GM12864 (cell line): ENCODE measurements at regions not wholly inside any gene's neighbourhood (a gene's known extent, or its start where the extent isn't known, plus 50 kb on each side); places are given as distances from the start of the nearest gene placed in this dataset.

Experiments used
- DNase-seq: peaks from one replicate; pipeline ENCODE4 v3.0.0-alpha.2; 2011; ENCODE audit warnings: low read depth
- H3K4me3 ChIP-seq: 2 replicates; pipeline ENCODE4 v1.5.1; 2011; ENCODE audit warnings: mild to moderate bottlenecking, low read depth, low read length, control low read depth
- TF ChIP-seq, protein P1 (sequence below): IDR thresholded peaks from 2 replicates; pipeline ENCODE4 v1.5.1; 2011; ENCODE audit warnings: low read depth, mild to moderate bottlenecking, moderate library complexity, low read length, control low read depth, inconsistent platforms; ENCODE audit errors: missing control alignments

DNA sequence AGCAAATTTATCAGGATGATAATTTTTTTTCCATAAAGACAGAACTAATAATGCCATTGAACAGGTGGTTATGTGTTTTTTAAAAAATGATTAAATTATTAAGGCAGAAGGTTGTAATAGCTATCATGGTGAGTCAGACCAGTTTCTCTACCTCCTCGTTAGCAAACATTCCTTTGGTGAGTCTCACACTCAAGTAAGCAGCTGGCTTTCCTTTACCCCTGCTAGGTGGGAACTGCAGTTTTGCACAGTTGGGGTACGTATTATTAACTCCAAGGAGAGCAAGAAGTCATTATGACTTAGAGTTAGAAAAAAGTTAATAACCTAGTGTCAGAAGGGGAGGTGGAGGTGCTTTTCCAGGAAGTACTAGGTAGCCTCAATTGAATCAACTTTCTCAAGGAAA is 165.3 kb downstream of the SNAPC1 start:
- TF ChIP-seq, protein P1, sequence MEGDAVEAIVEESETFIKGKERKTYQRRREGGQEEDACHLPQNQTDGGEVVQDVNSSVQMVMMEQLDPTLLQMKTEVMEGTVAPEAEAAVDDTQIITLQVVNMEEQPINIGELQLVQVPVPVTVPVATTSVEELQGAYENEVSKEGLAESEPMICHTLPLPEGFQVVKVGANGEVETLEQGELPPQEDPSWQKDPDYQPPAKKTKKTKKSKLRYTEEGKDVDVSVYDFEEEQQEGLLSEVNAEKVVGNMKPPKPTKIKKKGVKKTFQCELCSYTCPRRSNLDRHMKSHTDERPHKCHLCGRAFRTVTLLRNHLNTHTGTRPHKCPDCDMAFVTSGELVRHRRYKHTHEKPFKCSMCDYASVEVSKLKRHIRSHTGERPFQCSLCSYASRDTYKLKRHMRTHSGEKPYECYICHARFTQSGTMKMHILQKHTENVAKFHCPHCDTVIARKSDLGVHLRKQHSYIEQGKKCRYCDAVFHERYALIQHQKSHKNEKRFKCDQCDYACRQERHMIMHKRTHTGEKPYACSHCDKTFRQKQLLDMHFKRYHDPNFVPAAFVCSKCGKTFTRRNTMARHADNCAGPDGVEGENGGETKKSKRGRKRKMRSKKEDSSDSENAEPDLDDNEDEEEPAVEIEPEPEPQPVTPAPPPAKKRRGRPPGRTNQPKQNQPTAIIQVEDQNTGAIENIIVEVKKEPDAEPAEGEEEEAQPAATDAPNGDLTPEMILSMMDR, result no peak
- DNase-seq, result no peak
- no peak overlapping the region for H3K4me3 ChIP-seq

DNA sequence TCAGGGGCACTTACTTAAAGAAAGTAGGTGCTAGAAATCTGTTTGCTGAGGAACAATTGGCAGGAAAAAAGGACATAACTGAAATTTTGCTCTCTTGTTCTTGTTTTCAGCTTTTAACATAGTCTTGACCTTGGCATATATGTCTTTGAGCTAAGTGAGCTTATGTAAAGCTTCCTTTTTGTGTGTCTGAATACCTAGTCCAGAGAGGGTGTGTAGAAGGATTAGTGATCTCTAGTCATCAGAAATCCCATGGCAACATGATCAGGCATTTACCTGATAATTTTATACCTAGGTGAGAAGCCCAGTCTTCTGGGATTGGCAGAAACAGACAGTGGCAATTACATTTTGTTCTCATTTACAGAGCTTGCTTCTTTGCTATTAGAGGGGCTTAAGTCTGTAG is 166.1 kb downstream of the SNAPC1 start:
- no peak overlapping the region for H3K4me3 ChIP-seq
- DNase-seq, result no peak
- TF ChIP-seq, protein P1, result no peak

DNA sequence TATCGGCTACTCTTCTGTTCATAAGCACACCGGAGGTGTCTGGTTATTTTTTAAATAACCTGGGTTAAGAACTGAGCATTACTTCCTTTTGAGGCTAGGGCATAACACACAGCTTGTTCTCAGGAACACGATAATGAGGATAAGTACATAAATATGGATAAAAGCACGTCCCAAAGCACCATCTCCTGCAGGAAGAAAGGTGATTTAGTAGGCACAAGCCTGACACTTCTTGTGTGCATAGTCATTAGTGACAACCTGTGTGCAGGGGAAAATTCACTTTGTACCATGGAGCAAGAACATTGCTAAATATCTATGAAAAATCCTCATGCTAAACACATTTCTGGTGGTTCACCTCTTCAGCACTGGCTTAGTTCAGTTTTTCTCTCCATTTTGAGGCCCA is 166.5 kb downstream of the SNAPC1 start:
- H3K4me3 ChIP-seq, result no peak overlapping the region
- no peak for DNase-seq
- TF ChIP-seq, protein P1, result no peak

DNA sequence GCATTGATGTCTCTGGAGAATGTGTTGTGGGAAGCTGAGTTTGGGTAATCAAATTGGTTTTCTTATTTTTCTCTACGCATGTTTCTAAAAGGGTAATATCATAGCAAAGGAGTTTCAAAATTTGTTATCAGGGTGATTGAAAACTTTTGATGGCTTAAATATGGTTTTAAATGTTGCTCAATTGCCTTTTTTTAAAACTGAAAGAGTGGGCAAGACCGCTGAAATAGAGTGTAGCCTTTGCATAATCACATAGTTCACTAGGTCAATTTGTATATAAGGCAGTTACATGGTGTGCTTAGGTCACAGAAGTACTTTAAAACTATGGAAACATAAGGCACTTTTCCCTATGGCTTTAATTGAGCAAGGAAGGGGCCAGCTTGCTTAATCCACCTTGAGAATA is 167.4 kb downstream of the SNAPC1 start:
- H3K4me3 ChIP-seq, result no peak overlapping the region
- no peak for DNase-seq
- TF ChIP-seq, protein P1, result no peak

DNA sequence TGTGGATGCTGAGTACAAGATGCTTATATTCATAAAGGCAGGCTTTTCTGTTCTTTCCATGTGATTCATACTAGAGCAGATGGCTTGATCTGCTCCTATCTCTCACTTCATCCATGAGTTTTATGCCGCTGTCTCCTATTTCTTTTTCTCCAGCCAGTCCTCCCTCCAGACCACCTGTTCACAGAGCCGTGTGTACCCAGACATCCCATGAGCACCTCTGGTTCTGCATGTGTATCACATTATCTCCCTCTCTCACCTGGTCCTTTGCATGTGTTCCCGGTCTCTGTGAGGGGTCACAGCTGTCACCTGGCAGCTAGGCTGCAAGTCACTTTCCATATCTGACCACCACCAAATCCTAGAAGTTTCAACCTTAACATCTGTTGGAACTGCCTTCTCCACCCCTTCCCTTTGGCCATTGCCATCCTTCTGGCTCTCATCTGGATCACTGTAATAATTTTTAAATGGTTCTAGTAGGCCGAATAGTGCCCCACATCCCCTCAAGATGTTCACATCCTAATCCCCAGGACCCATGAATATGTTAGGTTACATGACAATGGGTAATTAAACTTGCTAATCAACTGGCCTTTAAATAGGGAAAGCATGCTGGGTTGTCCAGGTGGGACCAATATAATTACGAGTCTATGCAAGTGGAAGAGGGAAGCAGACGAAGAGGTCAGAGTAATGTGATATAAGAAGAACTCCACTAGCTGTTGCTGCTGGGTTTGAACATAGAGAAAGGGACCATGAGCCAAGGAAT is 168.1 kb downstream of the SNAPC1 start:
- no peak overlapping the region for H3K4me3 ChIP-seq
- no peak for DNase-seq
- TF ChIP-seq, protein P1, result no peak

DNA sequence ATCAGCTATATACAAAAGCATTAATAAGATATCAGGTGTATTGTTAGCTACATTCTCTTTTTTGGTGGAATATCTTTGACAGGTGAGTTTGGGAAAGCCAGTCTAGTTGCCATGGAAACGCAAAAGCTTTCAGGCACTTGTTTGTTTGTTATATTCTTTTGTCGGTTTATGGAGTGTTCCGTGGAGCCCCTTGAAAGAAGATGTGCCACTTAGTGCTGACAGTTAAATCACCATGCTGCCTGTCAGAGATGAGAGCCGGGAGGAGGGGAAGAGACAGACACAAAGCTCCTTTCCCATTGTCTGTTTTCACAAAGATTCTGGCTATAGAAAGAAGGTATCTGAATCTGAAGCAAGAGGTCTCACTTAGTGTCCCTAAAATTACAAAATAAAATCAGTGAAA is 170.8 kb downstream of the SNAPC1 start:
- H3K4me3 ChIP-seq, result no peak overlapping the region
- TF ChIP-seq, protein P1, result no peak
- DNase-seq, result no peak

DNA sequence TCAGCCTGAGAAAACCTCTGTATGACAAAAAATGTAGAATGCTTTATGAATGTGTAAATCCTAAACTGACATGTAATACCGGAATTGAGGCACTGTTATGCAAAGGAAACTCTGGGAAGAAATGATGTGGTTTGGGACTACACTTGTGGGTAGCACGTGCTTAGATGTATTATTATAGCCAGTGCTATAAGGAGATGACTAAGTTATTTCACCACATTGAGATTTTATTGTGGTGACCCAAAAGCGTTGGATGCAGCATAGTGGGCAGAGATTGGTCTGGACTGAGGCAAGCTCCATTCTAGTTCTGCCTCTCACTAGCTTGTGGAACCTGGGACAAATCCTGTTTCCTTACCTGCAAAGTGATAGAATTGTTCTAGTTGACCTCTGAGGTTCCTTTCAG is 172.2 kb downstream of the SNAPC1 start:
- TF ChIP-seq, protein P1, result no peak
- DNase-seq, result no peak
- H3K4me3 ChIP-seq, result no peak overlapping the region
